HL-60 (cell line): ENCODE measurements at regions not wholly inside any gene's neighbourhood (a gene's known extent, or its start where the extent isn't known, plus 50 kb on each side); places are given as distances from the start of the nearest gene placed in this dataset.

Experiments
- POLR2AphosphoS5 ChIP-seq: IDR thresholded peaks from 2 replicates; pipeline ENCODE4 v1.6.1; 2012; ENCODE audit warnings: low read depth
- TF ChIP-seq, protein P1 (sequence below): IDR thresholded peaks from one replicate; pipeline ENCODE4 v1.5.1; 2011; ENCODE audit warnings: low read length, control low read depth, inconsistent platforms; ENCODE audit not compliant: insufficient read depth

DNA sequence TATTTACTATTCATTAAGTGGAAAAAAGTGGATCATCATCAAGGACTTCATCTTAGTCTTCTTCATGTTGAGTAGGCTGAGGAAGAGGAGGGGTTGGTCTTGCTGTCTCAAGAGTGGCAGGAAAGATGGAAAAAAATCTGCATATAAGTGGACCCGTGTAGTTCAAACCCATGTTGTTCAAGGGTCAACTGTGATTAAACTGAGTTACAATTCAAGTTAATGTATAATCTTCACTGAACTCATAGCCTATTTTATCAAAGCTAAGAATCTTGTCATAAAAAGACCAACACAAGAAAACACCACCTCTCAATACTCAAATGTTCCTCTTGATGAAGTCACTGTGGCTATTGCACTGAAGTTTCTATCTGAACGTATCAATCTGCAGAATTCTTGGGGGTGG lies 260.2 kb downstream of the FNDC1 start:
- TF ChIP-seq, protein P1, sequence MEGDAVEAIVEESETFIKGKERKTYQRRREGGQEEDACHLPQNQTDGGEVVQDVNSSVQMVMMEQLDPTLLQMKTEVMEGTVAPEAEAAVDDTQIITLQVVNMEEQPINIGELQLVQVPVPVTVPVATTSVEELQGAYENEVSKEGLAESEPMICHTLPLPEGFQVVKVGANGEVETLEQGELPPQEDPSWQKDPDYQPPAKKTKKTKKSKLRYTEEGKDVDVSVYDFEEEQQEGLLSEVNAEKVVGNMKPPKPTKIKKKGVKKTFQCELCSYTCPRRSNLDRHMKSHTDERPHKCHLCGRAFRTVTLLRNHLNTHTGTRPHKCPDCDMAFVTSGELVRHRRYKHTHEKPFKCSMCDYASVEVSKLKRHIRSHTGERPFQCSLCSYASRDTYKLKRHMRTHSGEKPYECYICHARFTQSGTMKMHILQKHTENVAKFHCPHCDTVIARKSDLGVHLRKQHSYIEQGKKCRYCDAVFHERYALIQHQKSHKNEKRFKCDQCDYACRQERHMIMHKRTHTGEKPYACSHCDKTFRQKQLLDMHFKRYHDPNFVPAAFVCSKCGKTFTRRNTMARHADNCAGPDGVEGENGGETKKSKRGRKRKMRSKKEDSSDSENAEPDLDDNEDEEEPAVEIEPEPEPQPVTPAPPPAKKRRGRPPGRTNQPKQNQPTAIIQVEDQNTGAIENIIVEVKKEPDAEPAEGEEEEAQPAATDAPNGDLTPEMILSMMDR = no peak
- no peak for TF ChIP-seq POLR2AphosphoS5
